Ishikawa (cell line): ENCODE measurements at regions not wholly inside any gene's neighbourhood (a gene's known extent, or its start where the extent isn't known, plus 50 kb on each side); places are given as distances from the start of the nearest gene placed in this dataset.

Experiments used
- CEBPB ChIP-seq: IDR thresholded peaks from 2 replicates; pipeline ENCODE4 v1.6.1; 2012
- CREB1 ChIP-seq: IDR thresholded peaks from 2 replicates; pipeline ENCODE4 v1.6.1; 2012; ENCODE audit warnings: low read depth
- EGR1 ChIP-seq: IDR thresholded peaks from 2 replicates; pipeline ENCODE4 v1.6.1; 2012
- EP300 ChIP-seq: IDR thresholded peaks from 2 replicates; pipeline ENCODE4 v1.6.1; 2012; ENCODE audit warnings: borderline replicate concordance
- FOXM1 ChIP-seq: IDR thresholded peaks from 2 replicates; pipeline ENCODE4 v1.6.1; 2012; ENCODE audit warnings: low read depth, borderline replicate concordance
- NFIC ChIP-seq: IDR thresholded peaks from 2 replicates; pipeline ENCODE4 v1.6.1; 2012
- RAD21 ChIP-seq: IDR thresholded peaks from 2 replicates; pipeline ENCODE4 v1.6.1; 2012; ENCODE audit warnings: low read depth
- TAF1 ChIP-seq: IDR thresholded peaks from 2 replicates; pipeline ENCODE4 v1.6.1; 2012; ENCODE audit warnings: low read depth, mild to moderate bottlenecking
- TCF12 ChIP-seq: IDR thresholded peaks from 2 replicates; pipeline ENCODE4 v1.6.1; 2012; ENCODE audit warnings: low read depth
- TEAD4 ChIP-seq: IDR thresholded peaks from 2 replicates; pipeline ENCODE4 v1.6.1; 2012
- YY1 ChIP-seq: IDR thresholded peaks from 2 replicates; pipeline ENCODE4 v1.6.1; 2012; ENCODE audit warnings: low read depth
- ZBTB7A ChIP-seq: IDR thresholded peaks from 2 replicates; pipeline ENCODE4 v1.6.1; 2012; ENCODE audit warnings: low read depth
- TF ChIP-seq, protein P1 (sequence below): IDR thresholded peaks from 2 replicates; pipeline ENCODE4 v1.6.1; 2012; ENCODE audit warnings: low read depth, mild to moderate bottlenecking
- TF ChIP-seq, protein P2 (sequence below): IDR thresholded peaks from 2 replicates; pipeline ENCODE4 v1.6.1; 2012
- TF ChIP-seq, protein P3 (sequence below): IDR thresholded peaks from 2 replicates; pipeline ENCODE4 v1.6.1; 2012

DNA sequence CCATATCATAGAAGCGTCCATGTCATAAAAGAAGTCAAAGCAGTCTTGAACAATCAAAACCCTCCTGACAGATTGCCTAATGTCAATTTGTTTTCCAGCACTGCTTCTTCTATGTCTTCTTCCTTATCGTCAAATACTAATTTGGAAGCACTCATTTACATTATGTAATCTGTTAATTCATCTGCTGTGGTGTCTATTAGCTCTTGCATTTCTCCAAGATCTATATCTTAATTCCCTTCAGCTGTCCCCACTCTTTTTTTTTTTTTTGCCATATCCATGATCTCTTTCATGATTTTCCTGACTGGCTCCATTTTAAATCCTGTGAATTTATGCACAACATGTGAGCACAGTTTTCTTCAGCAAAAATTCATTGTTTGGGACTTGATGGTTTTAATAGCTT lies 560.5 kb upstream of the ARPP21 start:
- TF ChIP-seq TAF1 (no peak), TCF12 (no peak), YY1 (no peak), NFIC (no peak), RAD21 (no peak), TEAD4 (no peak), EGR1 (no peak), CEBPB (no peak), FOXM1 (no peak), EP300 (no peak), ZBTB7A (no peak), CREB1 (no peak)
- TF ChIP-seq, protein P1, sequence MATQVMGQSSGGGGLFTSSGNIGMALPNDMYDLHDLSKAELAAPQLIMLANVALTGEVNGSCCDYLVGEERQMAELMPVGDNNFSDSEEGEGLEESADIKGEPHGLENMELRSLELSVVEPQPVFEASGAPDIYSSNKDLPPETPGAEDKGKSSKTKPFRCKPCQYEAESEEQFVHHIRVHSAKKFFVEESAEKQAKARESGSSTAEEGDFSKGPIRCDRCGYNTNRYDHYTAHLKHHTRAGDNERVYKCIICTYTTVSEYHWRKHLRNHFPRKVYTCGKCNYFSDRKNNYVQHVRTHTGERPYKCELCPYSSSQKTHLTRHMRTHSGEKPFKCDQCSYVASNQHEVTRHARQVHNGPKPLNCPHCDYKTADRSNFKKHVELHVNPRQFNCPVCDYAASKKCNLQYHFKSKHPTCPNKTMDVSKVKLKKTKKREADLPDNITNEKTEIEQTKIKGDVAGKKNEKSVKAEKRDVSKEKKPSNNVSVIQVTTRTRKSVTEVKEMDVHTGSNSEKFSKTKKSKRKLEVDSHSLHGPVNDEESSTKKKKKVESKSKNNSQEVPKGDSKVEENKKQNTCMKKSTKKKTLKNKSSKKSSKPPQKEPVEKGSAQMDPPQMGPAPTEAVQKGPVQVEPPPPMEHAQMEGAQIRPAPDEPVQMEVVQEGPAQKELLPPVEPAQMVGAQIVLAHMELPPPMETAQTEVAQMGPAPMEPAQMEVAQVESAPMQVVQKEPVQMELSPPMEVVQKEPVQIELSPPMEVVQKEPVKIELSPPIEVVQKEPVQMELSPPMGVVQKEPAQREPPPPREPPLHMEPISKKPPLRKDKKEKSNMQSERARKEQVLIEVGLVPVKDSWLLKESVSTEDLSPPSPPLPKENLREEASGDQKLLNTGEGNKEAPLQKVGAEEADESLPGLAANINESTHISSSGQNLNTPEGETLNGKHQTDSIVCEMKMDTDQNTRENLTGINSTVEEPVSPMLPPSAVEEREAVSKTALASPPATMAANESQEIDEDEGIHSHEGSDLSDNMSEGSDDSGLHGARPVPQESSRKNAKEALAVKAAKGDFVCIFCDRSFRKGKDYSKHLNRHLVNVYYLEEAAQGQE = no peak
- TF ChIP-seq, protein P2, sequence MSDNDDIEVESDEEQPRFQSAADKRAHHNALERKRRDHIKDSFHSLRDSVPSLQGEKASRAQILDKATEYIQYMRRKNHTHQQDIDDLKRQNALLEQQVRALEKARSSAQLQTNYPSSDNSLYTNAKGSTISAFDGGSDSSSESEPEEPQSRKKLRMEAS = no peak
- TF ChIP-seq, protein P3, sequence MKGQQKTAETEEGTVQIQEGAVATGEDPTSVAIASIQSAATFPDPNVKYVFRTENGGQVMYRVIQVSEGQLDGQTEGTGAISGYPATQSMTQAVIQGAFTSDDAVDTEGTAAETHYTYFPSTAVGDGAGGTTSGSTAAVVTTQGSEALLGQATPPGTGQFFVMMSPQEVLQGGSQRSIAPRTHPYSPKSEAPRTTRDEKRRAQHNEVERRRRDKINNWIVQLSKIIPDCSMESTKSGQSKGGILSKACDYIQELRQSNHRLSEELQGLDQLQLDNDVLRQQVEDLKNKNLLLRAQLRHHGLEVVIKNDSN = no peak

- TF ChIP-seq YY1 (no peak), RAD21 (no peak), EGR1 (no peak), TEAD4 (no peak), ZBTB7A (no peak), FOXM1 (no peak), EP300 (no peak)
- TF ChIP-seq, protein P2 = no peak
- TF ChIP-seq, protein P3 = no peak
These were observed 559.9 kb upstream of the ARPP21 start for GRCh38 chr3:35079403-35079802.

- TF ChIP-seq, protein P3 = no peak
- TF ChIP-seq, protein P2 = no peak
- TF ChIP-seq ZBTB7A (no peak), EP300 (no peak), FOXM1 (no peak), TCF12 (no peak), NFIC (no peak), TAF1 (no peak), CREB1 (no peak)
- TF ChIP-seq, protein P1 = no peak
These were observed 557.4 kb upstream of the ARPP21 start for GRCh38 chr3:35081899-35082298.

GRCh38 chr3:35088943-35089342 lies 550.4 kb upstream of the ARPP21 start:
- TF ChIP-seq, protein P3 = no peak
- TF ChIP-seq CEBPB (no peak), EGR1 (no peak), YY1 (no peak), ZBTB7A (no peak), CREB1 (no peak), TCF12 (no peak), RAD21 (no peak), FOXM1 (no peak), TEAD4 (no peak), NFIC (no peak), EP300 (no peak), TAF1 (no peak)
- TF ChIP-seq, protein P2 = no peak
- TF ChIP-seq, protein P1 = no peak
